HCT116 (cell line): ENCODE measurements at regions not wholly inside any gene's neighbourhood (a gene's known extent, or its start where the extent isn't known, plus 50 kb on each side); places are given as distances from the start of the nearest gene placed in this dataset.

Experiments used
- CBX3 ChIP-seq: IDR thresholded peaks from 2 replicates; pipeline ENCODE4 v1.6.1; 2012; ENCODE audit warnings: low read depth
- POLR2AphosphoS5 ChIP-seq: IDR thresholded peaks from 2 replicates; pipeline ENCODE4 v1.6.1; 2011; ENCODE audit warnings: mild to moderate bottlenecking, low read depth, low read length, moderate library complexity
- TF ChIP-seq, protein P1 (sequence below), 3 experiments: fragments of 200-600 bp in 1 of 3; sonication (generic) in 1 of 3; IDR thresholded peaks in 2 of 3; conservative IDR thresholded peaks in 1 of 3; 2 replicates each; pipeline ENCODE4 v1.5.1; 2012 to 2017; ENCODE audit warnings: low read depth in 2 of 3, low read length in 2 of 3, antibody characterized with exemption in 1 of 3, borderline replicate concordance in 1 of 3, control low read depth in 1 of 3, mild to moderate bottlenecking in 1 of 3, mixed read lengths in 1 of 3, mixed run types in 1 of 3, moderate library complexity in 1 of 3; ENCODE audit not compliant: insufficient read depth in 1 of 3

DNA sequence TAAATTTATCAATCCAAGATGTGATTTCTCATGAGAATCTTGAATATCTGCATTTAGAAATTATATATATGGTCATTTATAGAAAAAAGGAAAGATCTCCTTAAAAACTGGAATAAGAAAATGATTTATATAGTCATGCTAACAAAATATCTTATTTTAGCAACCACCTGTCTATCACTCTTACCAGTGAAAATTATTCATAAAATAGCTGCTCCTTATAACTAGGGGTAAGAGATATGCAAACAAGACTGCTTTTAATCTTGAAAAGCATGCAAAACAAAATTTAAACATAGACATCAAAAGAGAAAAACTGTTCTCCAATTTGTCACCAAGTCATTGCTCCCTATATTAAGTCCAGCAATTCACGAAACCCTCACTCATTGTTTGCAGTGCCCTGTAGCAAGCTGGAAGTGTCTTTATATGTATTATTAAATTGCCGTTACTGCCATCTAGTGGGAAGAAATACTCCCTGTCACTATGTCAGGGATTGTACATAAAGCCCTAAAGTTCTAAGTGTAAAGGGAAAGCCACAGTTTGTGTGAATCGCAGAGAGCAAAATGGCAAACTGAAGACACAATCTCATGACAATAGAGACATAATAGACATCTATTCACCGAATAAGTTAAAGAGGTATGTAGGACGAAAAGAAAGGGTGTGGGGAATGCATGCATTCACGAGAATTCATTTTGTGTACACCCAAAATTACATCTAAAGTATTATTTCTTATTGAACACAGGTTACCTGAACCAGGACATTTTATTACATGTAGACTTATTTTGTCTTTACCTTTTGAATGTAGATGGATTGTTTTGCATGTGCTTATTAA, 600.5 kb downstream of the USP25 start:
- TF ChIP-seq, protein P1, sequence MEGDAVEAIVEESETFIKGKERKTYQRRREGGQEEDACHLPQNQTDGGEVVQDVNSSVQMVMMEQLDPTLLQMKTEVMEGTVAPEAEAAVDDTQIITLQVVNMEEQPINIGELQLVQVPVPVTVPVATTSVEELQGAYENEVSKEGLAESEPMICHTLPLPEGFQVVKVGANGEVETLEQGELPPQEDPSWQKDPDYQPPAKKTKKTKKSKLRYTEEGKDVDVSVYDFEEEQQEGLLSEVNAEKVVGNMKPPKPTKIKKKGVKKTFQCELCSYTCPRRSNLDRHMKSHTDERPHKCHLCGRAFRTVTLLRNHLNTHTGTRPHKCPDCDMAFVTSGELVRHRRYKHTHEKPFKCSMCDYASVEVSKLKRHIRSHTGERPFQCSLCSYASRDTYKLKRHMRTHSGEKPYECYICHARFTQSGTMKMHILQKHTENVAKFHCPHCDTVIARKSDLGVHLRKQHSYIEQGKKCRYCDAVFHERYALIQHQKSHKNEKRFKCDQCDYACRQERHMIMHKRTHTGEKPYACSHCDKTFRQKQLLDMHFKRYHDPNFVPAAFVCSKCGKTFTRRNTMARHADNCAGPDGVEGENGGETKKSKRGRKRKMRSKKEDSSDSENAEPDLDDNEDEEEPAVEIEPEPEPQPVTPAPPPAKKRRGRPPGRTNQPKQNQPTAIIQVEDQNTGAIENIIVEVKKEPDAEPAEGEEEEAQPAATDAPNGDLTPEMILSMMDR (IDR thresholded peaks at IDR 0.05 in 2 of 3, conservative IDR thresholded peaks at IDR 0.05 in 1 of 3; ENCODE audit: borderline replicate concordance in 1 of 3, insufficient read depth in 1 of 3, low read depth in 2 of 3, low read length in 2 of 3) = peak in 2 of 3 experiments; percentile 41 to 45; a peak in 3 of 6 replicates
- TF ChIP-seq CBX3 = no peak
- TF ChIP-seq POLR2AphosphoS5 = no peak
